Endothelial cell of umbilical vein (primary cell): ENCODE measurements at regions not wholly inside any gene's neighbourhood (a gene's known extent, or its start where the extent isn't known, plus 50 kb on each side); places are given as distances from the start of the nearest gene placed in this dataset.

Experiments
- BruUV-seq: library from RNA; stranded (reverse); fragments of 400-500 nt; replicated peaks from 2 replicates; lab custom pipeline; 2021; lab: Mats Ljungman, UMichigan
- CTCF ChIA-PET: fragments of 300-600, 350-600 bp; sonication (Branson Sonifier 250); formaldehyde crosslinking; loops from one replicate; lab custom pipeline; 2021; ENCODE audit warnings: antibody characterized with exemption, inconsistent platforms; lab: Charles Lee
- POLR2A ChIA-PET: fragments of 300-600, 350-600 bp; sonication (Branson Sonifier 250); formaldehyde crosslinking; loops from one replicate; lab custom pipeline; 2021; ENCODE audit warnings: antibody characterized with exemption, inconsistent platforms; lab: Charles Lee
- DNase-seq: peaks from one replicate; pipeline ENCODE4 v3.0.0-alpha.2; 2011; ENCODE audit warnings: low read depth, low spot score
- FAIRE-seq: peaks from 2 replicates; lab custom pipeline; 2011; peaks lifted over from hg19 to GRCh38; lab: Jason Lieb, UNC
- H2AFZ ChIP-seq: 2 replicates; pipeline ENCODE4 v1.6.0; 2012; ENCODE audit warnings: low read depth, low read length, control low read depth, inconsistent platforms
- H3K27ac ChIP-seq: 2 replicates; pipeline ENCODE4 v1.5.1; 2011; ENCODE audit warnings: low read depth, mild to moderate bottlenecking, control low read depth, low read length, moderate library complexity; ENCODE audit not compliant: insufficient read depth
- H3K27me3 ChIP-seq, 2 experiments: 2 replicates each; pipeline versions ENCODE4 v1.6.0 to v1.6.1; 2011; ENCODE audit warnings: low read length in 2 of 2, mixed read lengths in 1 of 2; ENCODE audit not compliant: control insufficient read depth in 2 of 2, insufficient read depth in 2 of 2
- H3K36me3 ChIP-seq, 2 experiments: 2 replicates in 1 of 2; 3 replicates in 1 of 2; pipeline ENCODE4 v1.5.1; 2011; ENCODE audit warnings: low read length in 2 of 2, mild to moderate bottlenecking in 1 of 2, moderate library complexity in 1 of 2; ENCODE audit not compliant: control insufficient read depth in 2 of 2, insufficient read depth in 2 of 2; ENCODE audit errors: extremely low read depth in 1 of 2
- H3K4me1 ChIP-seq: 3 replicates; pipeline ENCODE4 v1.5.1; 2011; ENCODE audit warnings: mild to moderate bottlenecking, low read length; ENCODE audit not compliant: control insufficient read depth, insufficient read depth; ENCODE audit errors: extremely low read depth
- H3K4me2 ChIP-seq: 2 replicates; pipeline ENCODE4 v1.6.1; 2011; ENCODE audit warnings: low read length, control low read depth, mixed read lengths; ENCODE audit not compliant: insufficient read depth
- H3K4me3 ChIP-seq, 3 experiments: fragments of 200-600 bp in 1 of 3; sonication (generic), shearing (Covaris generic) in 1 of 3; replicated peaks in 1 of 3; 2 replicates each; pipeline ENCODE4 v1.5.1; 2011 to 2016; ENCODE audit warnings: control low read depth in 3 of 3, low read length in 3 of 3, mild to moderate bottlenecking in 2 of 3, inconsistent platforms in 1 of 3, low read depth in 1 of 3, moderate library complexity in 1 of 3; ENCODE audit not compliant: insufficient read depth in 1 of 3
- H3K79me2 ChIP-seq: 2 replicates; pipeline ENCODE4 v1.6.0; 2012; ENCODE audit warnings: low read length, inconsistent platforms; ENCODE audit not compliant: control insufficient read depth, insufficient read depth
- H3K9ac ChIP-seq: replicated peaks from 2 replicates; pipeline ENCODE3; 2011; ENCODE audit warnings: low read length, control low read depth; ENCODE audit not compliant: insufficient read depth; ENCODE audit errors: extremely low read depth
- H3K9me1 ChIP-seq: replicated peaks from 3 replicates; pipeline ENCODE4 v1.6.0; 2011; ENCODE audit warnings: mild to moderate bottlenecking, low read length; ENCODE audit not compliant: control insufficient read depth, insufficient read depth; ENCODE audit errors: extremely low read depth
- H3K9me3 ChIP-seq: replicated peaks from 2 replicates; pipeline ENCODE4 v1.5.1; 2012; ENCODE audit warnings: low read length, inconsistent platforms; ENCODE audit not compliant: control insufficient read depth, insufficient read depth
- H4K20me1 ChIP-seq: replicated peaks from 2 replicates; pipeline ENCODE3; 2011; ENCODE audit warnings: mild to moderate bottlenecking, low read length; ENCODE audit not compliant: control insufficient read depth, insufficient read depth; ENCODE audit errors: extremely low read depth
- EZH2 ChIP-seq: IDR thresholded peaks from 2 replicates; pipeline ENCODE4 v1.6.1; 2012; ENCODE audit warnings: borderline replicate concordance, low read depth, mild to moderate bottlenecking, moderate library complexity, low read length, inconsistent platforms; ENCODE audit not compliant: severe bottlenecking
- FOS ChIP-seq: IDR thresholded peaks from 2 replicates; pipeline ENCODE4 v1.6.1; 2011; ENCODE audit warnings: mild to moderate bottlenecking, low read length, moderate library complexity, borderline replicate concordance; ENCODE audit not compliant: insufficient read depth
- GATA2 ChIP-seq: IDR thresholded peaks from 2 replicates; pipeline ENCODE4 v1.7.0; 2011; ENCODE audit warnings: low read depth, mild to moderate bottlenecking, moderate library complexity, mixed read lengths, low read length; ENCODE audit not compliant: insufficient read length, insufficient read depth
- JUN ChIP-seq: IDR thresholded peaks from 2 replicates; pipeline ENCODE4 v1.6.1; 2011; ENCODE audit warnings: borderline replicate concordance, low read depth; ENCODE audit not compliant: insufficient read length, insufficient read depth
- MYC ChIP-seq: IDR thresholded peaks from one replicate; pipeline ENCODE4 v1.6.1; 2011; ENCODE audit warnings: mild to moderate bottlenecking, low read depth, low read length
- POLR2A ChIP-seq: IDR thresholded peaks from 2 replicates; pipeline ENCODE4 v1.6.1; 2012; ENCODE audit warnings: low read depth, mild to moderate bottlenecking, control low read depth, low read length
- POLR2AphosphoS5 ChIP-seq: IDR thresholded peaks from 2 replicates; pipeline ENCODE4 v1.6.1; 2012; ENCODE audit warnings: low read depth, mild to moderate bottlenecking, control low read depth, low read length, moderate library complexity; ENCODE audit not compliant: insufficient read depth
- dilution Hi-C: fragments of 300-500 bp; cut with MboI; formaldehyde crosslinking; loops from one replicate; pipeline ENCODE4 v1.15.0; 2019; ENCODE audit warnings: low sequenced_read_pairs; ENCODE audit not compliant: extremely low pct_ligation_motif_present
- intact Hi-C: fragments of 100-400 bp; cut with micrococcal nuclease; formaldehyde crosslinking; loops from one replicate; pipeline ENCODE4 v1.10.0; 2022
- TF ChIP-seq, protein P1 (sequence below), 2 donors: IDR thresholded peaks; 1 replicate in 1 of 2; 2 replicates in 1 of 2; pipeline ENCODE4 v1.5.1; 2011; ENCODE audit warnings: low read length in 2 of 2, mild to moderate bottlenecking in 2 of 2, moderate library complexity in 2 of 2, control low read depth in 1 of 2, inconsistent platforms in 1 of 2, low read depth in 1 of 2; ENCODE audit not compliant: insufficient read depth in 1 of 2; ENCODE audit errors: extremely low read depth in 1 of 2
- TF ChIP-seq, protein P2 (sequence below): IDR thresholded peaks from 2 replicates; pipeline ENCODE4 v1.6.1; 2011; ENCODE audit not compliant: insufficient read depth, insufficient read length

DNA sequence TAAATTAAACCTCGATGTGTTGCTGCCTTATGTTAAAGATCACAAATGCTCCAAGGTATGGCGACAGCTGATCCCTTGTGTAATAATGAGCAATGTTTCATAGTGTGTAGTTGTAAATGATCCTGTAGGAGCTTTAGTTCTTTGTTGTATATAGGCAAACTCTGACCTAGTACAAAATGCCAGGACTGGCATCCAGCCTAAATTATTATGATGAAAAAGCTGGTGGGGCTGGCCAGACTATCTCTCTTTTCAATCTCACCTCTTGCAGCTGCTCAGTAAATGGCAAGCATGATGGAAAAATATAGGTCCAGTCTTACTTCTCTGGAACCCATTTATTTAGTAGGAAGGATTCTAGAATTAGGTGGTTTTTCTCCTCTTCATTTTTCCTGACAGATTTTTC, 345.1 kb upstream of the C11orf87 start:
- DNase-seq (no peak), FAIRE-seq (no peak)
- no peak overlapping the region for H3K9ac ChIP-seq
- POLR2A ChIA-PET, result no interaction called here
- H2AFZ ChIP-seq, result no peak overlapping the region
- no peak for TF ChIP-seq GATA2
- TF ChIP-seq, protein P1, sequence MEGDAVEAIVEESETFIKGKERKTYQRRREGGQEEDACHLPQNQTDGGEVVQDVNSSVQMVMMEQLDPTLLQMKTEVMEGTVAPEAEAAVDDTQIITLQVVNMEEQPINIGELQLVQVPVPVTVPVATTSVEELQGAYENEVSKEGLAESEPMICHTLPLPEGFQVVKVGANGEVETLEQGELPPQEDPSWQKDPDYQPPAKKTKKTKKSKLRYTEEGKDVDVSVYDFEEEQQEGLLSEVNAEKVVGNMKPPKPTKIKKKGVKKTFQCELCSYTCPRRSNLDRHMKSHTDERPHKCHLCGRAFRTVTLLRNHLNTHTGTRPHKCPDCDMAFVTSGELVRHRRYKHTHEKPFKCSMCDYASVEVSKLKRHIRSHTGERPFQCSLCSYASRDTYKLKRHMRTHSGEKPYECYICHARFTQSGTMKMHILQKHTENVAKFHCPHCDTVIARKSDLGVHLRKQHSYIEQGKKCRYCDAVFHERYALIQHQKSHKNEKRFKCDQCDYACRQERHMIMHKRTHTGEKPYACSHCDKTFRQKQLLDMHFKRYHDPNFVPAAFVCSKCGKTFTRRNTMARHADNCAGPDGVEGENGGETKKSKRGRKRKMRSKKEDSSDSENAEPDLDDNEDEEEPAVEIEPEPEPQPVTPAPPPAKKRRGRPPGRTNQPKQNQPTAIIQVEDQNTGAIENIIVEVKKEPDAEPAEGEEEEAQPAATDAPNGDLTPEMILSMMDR (IDR thresholded peaks at IDR 0.05; ENCODE audit: extremely low read depth in 1 of 2, insufficient read depth in 1 of 2, low read depth in 1 of 2, low read length in 2 of 2), result no peak
- TF ChIP-seq POLR2AphosphoS5, result no peak
- no peak for TF ChIP-seq FOS
- TF ChIP-seq POLR2A, result no peak
- no peak for TF ChIP-seq MYC
- TF ChIP-seq, protein P2, sequence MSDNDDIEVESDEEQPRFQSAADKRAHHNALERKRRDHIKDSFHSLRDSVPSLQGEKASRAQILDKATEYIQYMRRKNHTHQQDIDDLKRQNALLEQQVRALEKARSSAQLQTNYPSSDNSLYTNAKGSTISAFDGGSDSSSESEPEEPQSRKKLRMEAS, result no peak
- TF ChIP-seq EZH2, result no peak
- no peak for TF ChIP-seq JUN
- no TSS peak for BruUV-seq
- H3K36me3 ChIP-seq, result no peaks in the 10 kb centered on the region
- no peaks in the 10 kb centered on the region for H3K4me1 ChIP-seq
- no peak overlapping the region for H3K27ac ChIP-seq
- peaks cover 4 to 8% of the 10 kb centered on the region in 2 experiments for H3K27me3 ChIP-seq
- no peak overlapping the region for H3K4me3 ChIP-seq
- no peak overlapping the region for H3K4me2 ChIP-seq
- no peaks in the 10 kb centered on the region for H3K9me1 ChIP-seq
- CTCF ChIA-PET, result interaction anchor here (1.0 to 1.2 kb wide), 2 partner anchors 11 to 17 kb away, joined by 4 to 5 read pairs; no protein-coding TSS in a partner anchor
- H3K79me2 ChIP-seq, result no peaks in the 10 kb centered on the region
- no peaks in the 10 kb centered on the region for H3K9me3 ChIP-seq
- no peaks in the 10 kb centered on the region for H4K20me1 ChIP-seq
- intact Hi-C loops, result no loop called here
- dilution Hi-C loops, result no loop called here
